ENCODE measurements at regions not wholly inside any gene's neighbourhood (a gene's known extent, or its start where the extent isn't known, plus 50 kb on each side); places are given as distances from the start of the nearest gene placed in this dataset.

DNA sequence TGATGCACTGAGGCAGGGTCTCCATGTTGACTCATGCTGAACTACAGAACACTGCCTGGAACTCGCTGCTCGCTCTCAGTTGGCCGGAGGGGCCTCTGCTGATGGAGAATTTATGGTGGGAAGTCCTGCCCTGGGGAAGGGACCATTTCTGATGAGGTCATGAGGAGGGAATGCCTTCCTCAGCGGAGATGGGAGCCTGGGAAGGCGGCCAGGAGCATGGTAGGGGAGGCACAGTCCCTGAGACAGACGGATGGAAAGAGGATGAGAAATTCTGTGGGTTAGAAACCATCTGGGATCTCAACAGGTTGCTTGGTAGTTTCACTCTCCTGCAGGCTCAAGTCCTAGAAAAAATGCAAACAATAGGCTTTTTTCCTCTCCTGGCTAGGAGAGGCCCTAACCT, 56.8 kb upstream of the TPM1 start:
- peak; percentile 33 for DNase-seq (ENCODE audit: low spot score)

DNA sequence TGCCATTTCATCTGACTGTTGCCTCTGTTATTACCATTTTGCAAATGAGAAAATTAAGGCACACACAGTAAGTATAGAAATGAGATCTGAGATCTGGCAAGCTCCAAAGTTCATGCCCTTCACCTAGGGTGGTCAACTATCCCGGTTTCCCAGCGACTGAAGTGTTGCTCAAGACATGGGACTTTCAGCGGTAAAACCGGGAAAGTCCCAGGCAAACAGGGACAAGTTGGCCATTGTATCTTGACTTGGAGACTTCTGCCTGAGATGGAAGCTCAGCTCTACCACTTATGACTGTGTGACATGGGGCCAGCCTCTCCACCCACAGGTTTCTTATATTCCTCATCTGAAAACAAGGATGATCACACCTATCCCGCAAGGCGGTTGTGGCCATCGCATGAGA, 55.6 kb upstream of the TPM1 start:
- DNase-seq (ENCODE audit: low spot score) = peak; percentile 4

DNA sequence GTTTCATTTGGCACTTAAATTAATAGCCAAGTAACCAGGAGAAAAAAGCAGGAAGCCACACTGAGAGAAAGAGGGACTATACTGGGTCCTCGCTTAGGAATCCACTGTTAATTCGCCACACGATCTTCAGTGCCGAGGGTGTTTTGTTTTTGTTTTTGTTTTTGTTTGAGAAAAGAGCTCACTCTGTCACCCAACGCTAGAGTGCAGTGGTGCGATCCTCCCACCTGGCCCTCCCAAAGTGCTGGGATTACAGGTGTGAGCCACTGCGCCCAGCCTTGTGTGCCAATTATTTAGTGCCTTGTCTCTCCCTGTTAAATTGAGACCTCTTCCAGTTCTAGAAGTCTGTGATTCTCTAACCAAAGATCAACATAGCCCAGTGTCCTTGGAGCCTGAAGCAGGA, 53.8 kb upstream of the TPM1 start:
- peak; percentile 6 for DNase-seq (ENCODE audit: low spot score)

DNA sequence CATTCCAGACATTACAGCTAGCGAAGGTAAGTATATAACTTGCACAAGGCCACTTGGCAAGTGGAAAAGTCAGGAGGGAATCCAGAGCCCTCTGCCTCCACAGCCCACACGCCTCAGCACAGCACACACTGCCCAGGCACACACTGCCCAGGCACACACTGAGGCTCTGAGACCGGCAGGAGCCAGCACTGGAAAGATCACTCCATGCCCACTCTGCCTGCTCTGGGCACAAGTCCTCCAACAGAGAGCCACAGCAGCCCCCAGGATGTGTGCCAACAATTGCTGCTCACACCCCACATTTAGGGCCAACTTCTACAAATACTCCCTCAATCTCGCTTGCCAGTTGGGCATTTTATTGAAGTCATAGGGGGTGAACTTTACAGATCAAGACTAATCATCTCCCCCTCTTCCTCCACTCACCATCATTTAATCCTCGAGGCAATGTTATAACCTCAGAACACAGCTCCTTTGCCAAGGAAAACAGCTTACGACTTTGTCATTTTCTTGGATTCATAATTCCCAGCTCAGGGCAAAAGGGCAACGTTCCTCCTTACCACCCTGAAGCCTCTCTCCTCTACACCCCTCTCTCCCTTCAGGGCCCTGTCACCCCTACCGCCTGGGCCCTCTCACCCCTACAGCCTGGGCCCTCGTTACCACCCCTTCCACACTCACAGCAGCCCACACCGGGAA, 53.0 kb upstream of the TPM1 start:
- peak; percentile 17 for DNase-seq (ENCODE audit: low spot score)

DNA sequence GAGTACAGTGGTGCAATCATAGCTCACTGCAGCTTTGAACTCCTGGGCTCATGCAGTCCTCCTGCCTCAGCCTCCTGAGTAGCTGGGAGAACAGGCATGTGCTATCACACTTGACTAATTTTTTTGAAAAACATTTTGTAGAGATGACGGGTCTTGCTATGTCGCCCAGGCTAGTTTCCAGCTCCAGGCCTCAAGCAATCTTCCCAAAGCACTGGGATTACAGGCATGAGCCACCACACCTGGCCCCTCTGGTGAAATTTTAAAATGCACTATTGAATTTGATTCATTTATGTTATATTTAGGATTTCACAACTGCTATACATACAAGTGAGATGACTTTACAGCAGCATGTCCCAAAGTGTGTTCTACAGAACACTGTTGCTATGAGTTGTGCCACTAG, 50.8 kb upstream of the TPM1 start:
- DNase-seq (ENCODE audit: low spot score) = peak; percentile 3

DNA sequence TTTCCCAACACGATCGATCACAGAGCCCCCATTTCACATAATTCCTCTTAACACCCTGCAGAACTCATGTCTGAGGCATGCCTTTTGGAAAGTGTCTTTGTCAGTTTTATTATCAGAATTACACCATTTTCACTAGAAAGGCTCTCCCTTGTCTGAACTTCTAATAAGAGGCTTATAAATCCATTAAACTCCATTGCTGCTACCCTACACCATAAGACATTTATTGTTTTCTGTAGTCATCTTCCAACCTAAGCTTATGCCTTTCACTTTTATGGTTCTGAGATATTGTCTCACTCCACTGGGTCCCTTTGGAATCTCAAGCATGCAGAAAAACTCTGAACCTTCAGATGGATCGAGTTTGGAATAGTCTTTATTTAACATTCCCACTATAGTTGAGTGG, 50.2 kb upstream of the TPM1 start:
- DNase-seq (ENCODE audit: low spot score) = no peak
